ENCODE measurements at regions not wholly inside any gene's neighbourhood (a gene's known extent, or its start where the extent isn't known, plus 50 kb on each side); places are given as distances from the start of the nearest gene placed in this dataset.

DNA sequence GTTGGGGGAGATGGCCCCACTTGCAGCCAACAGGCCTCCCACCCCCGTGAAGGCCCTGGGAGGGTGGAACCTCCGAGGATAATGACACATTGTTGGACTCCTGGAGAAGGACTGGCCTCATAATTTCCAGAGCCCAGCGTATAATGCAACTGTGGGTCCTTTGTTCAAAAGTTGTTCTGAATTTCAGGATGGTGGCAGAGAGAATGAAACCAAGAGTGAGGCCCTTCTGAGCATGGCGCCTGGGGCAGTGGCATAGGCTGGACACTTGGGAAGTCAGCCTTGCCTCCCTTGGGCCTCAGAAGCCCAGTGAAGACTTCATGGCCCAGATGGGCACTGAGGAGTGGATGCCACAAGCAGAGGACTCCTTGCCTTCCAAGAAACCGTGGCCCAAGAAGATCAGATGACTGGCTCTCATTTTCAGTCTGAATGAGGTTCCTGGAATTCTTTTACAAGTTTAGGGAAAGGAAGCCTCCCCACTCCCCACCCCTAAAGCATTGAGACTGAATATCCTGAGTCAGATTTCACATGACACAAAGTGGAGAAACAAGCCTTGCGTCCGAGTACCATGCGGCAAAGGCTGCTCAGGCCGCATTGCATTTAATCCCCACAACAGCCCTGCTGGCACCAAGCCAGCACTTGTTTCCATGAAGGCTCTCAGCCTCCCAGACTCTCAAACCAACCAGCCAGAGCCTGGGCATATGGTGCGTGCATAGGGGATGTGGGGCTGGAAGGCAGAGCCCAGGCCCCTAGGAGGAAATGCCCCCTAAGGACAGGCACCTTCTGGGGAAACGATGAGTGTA is 96.7 kb upstream of the SMIM23 start:
- Histone ChIP-seq H3K36me3 (no peaks in the 10 kb centered on the region), H3K4me3 (no peak overlapping the region), H3K9me3 (no peaks in the 10 kb centered on the region), H3K4me1 (no peaks in the 10 kb centered on the region), H3K27ac (no peak overlapping the region), H3K27me3 (no peaks in the 10 kb centered on the region)
- no peak for DNase-seq
- WGBS, 2 donors = 89 to 92% methylated on average over 10 to 11 of the region's 11 CpGs
- no peak for ATAC-seq (ENCODE audit: low FRiP score in 2 of 2)
- TF ChIP-seq CTCF (IDR thresholded peaks at IDR 0.05) (no peak), POLR2A (IDR thresholded peaks at IDR 0.05) (no peak), EP300 (IDR thresholded peaks at IDR 0.05) (no peak), POLR2AphosphoS5 (IDR thresholded peaks at IDR 0.05) (no peak)

DNA sequence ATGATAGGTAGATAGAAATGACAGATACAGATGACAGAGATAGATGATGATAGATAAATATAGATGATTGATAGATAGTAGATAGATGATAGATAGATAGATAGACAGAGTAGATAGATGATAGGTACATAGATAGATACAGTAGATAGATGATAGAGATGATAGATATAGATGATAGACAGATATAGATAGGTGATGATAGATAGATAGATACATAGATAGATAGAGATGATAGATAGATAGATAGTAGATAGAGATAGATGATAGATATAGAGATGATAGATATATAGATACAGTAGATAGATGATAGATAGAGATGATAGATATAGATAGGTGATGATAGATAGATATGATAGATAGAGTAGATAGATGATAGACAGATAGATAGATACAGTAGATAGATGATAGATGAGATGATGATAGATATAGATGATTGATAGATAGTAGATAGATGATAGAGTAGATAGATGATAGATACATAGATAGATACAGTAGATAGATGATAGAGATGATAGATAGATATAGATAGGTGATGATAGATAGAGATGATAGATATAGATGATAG is 95.7 kb upstream of the SMIM23 start:
- ATAC-seq (ENCODE audit: low FRiP score in 2 of 2) = no peak
- H3K9me3 ChIP-seq = no peaks in the 10 kb centered on the region

GRCh38 chr5:171692107-171692506 is 93.5 kb upstream of the SMIM23 start:
- TF ChIP-seq CTCF (IDR thresholded peaks at IDR 0.05) (no peak), POLR2AphosphoS5 (IDR thresholded peaks at IDR 0.05) (no peak), EP300 (IDR thresholded peaks at IDR 0.05) (no peak), POLR2A (IDR thresholded peaks at IDR 0.05) (no peak)

More for the DNA sequence above, 95.7 kb upstream of the SMIM23 start:
- DNase-seq = no peak
- H3K36me3 ChIP-seq = no peaks in the 10 kb centered on the region
- H3K4me1 ChIP-seq = no peaks in the 10 kb centered on the region
- no peak for TF ChIP-seq EP300 (IDR thresholded peaks at IDR 0.05)
- TF ChIP-seq POLR2A (IDR thresholded peaks at IDR 0.05) = no peak
- no peak overlapping the region for H3K27ac ChIP-seq
- no peak overlapping the region for H3K4me3 ChIP-seq
- H3K27me3 ChIP-seq = no peaks in the 10 kb centered on the region

GRCh38 chr5:171692936-171693335 is 92.7 kb upstream of the SMIM23 start:
- DNase-seq (no peak), ATAC-seq (ENCODE audit: low FRiP score in 2 of 2) (no peak)
- Histone ChIP-seq H3K36me3 (no peaks in the 10 kb centered on the region), H3K9me3 (no peaks in the 10 kb centered on the region), H3K4me1 (no peaks in the 10 kb centered on the region), H3K27ac (no peak overlapping the region), H3K27me3 (no peaks in the 10 kb centered on the region), H3K4me3 (no peak overlapping the region)
- WGBS, 2 donors = 76 to 86% methylated on average over 4 of the region's 4 CpGs
- TF ChIP-seq POLR2A (IDR thresholded peaks at IDR 0.05) (no peak), CTCF (IDR thresholded peaks at IDR 0.05) (no peak), EP300 (IDR thresholded peaks at IDR 0.05) (no peak)

More at GRCh38 chr5:171692107-171692506, 93.5 kb upstream of the SMIM23 start:
- 61 to 88% methylated on average over 3 of the region's 3 CpGs for WGBS, 2 donors
- H3K9me3 ChIP-seq = no peaks in the 10 kb centered on the region
- no peak for ATAC-seq (ENCODE audit: low FRiP score in 2 of 2)
- no peaks in the 10 kb centered on the region for H3K4me1 ChIP-seq
- H3K27me3 ChIP-seq = no peaks in the 10 kb centered on the region
- no peak overlapping the region for H3K27ac ChIP-seq
- H3K4me3 ChIP-seq = no peak overlapping the region
- H3K36me3 ChIP-seq = no peaks in the 10 kb centered on the region
- DNase-seq = no peak

- Histone ChIP-seq H3K27ac (no peak overlapping the region), H3K36me3 (no peaks in the 10 kb centered on the region), H3K4me1 (no peaks in the 10 kb centered on the region), H3K4me3 (no peak overlapping the region), H3K9me3 (no peaks in the 10 kb centered on the region), H3K27me3 (no peaks in the 10 kb centered on the region)
- no peak for ATAC-seq (ENCODE audit: low FRiP score in 2 of 2)
- no peak for TF ChIP-seq EP300 (IDR thresholded peaks at IDR 0.05)
- no peak for TF ChIP-seq POLR2A (IDR thresholded peaks at IDR 0.05)
- no peak for TF ChIP-seq CTCF (IDR thresholded peaks at IDR 0.05)
- 48 to 86% methylated on average over 3 of the region's 3 CpGs for WGBS, 2 donors
- no peak for DNase-seq
These were observed 92.2 kb upstream of the SMIM23 start for GRCh38 chr5:171693412-171693811.
